ENCODE measurements at regions not wholly inside any gene's neighbourhood (a gene's known extent, or its start where the extent isn't known, plus 50 kb on each side); places are given as distances from the start of the nearest gene placed in this dataset.
"Not testable (repeated sequence)": the region's sequence is repeated elsewhere in the genome, so short reads cannot be mapped to it uniquely, and the experiment has no call there.

GRCh38 chr13:88824218-88824617 lies 1153.0 kb downstream of the SLITRK5 start:
- 76 to 78% (median 78%) methylated on average over 4 of the region's 4 CpGs for WGBS, 3 donors
- Histone ChIP-seq H3K36me3 (no peaks in the 10 kb centered on the region), H3K9me3 (no peaks in the 10 kb centered on the region), H3K4me3 (no peak overlapping the region), H3K27me3 (no peaks in the 10 kb centered on the region), H3K4me1 (ENCODE audit: insufficient read depth) (no peaks in the 10 kb centered on the region), H3K27ac (no peak overlapping the region)
- intact Hi-C loops (cut with DNase I): no loop called here
- DNase-seq: no peak
- TF ChIP-seq EP300 (IDR thresholded peaks at IDR 0.05) (no peak), POLR2A (IDR thresholded peaks at IDR 0.05) (no peak), CTCF (IDR thresholded peaks at IDR 0.05) (no peak)

GRCh38 chr13:88840085-88840484 lies 1168.9 kb downstream of the SLITRK5 start:
- Histone ChIP-seq H3K4me1 (ENCODE audit: insufficient read depth) (no peaks in the 10 kb centered on the region), H3K4me3 (no peak overlapping the region), H3K9me3 (no peaks in the 10 kb centered on the region), H3K36me3 (no peaks in the 10 kb centered on the region), H3K27ac (no peak overlapping the region), H3K27me3 (no peaks in the 10 kb centered on the region)
- 88 to 91% (median 88%) methylated on average over 3 of the region's 3 CpGs for WGBS, 3 donors
- intact Hi-C loops (cut with DNase I): no loop called here
- DNase-seq: no peak
- no peak for TF ChIP-seq CTCF (IDR thresholded peaks at IDR 0.05)
- TF ChIP-seq EP300 (IDR thresholded peaks at IDR 0.05): no peak
- no peak for TF ChIP-seq POLR2A (IDR thresholded peaks at IDR 0.05)

GRCh38 chr13:88852293-88852692 lies 1181.1 kb downstream of the SLITRK5 start:
- H3K4me1 ChIP-seq (ENCODE audit: insufficient read depth); H3K4me3 ChIP-seq; H3K27me3 ChIP-seq; intact Hi-C loops (cut with DNase I); H3K9me3 ChIP-seq; H3K36me3 ChIP-seq; H3K27ac ChIP-seq: not testable (repeated sequence)
- DNase-seq: peak in 1 of 5 donors; percentile 4
- 86 to 93% (median 86%) methylated on average over 6 of the region's 6 CpGs for WGBS, 3 donors

GRCh38 chr13:88857256-88857655 lies 1186.1 kb downstream of the SLITRK5 start:
- Histone ChIP-seq H3K36me3 (no peaks in the 10 kb centered on the region), H3K4me3 (no peak overlapping the region), H3K27ac (no peak overlapping the region), H3K9me3 (no peaks in the 10 kb centered on the region), H3K27me3 (no peaks in the 10 kb centered on the region), H3K4me1 (ENCODE audit: insufficient read depth) (no peaks in the 10 kb centered on the region)
- DNase-seq: no peak
- WGBS, 3 donors: 93 to 98% (median 93%) methylated on average over 1 of the region's 1 CpG
- intact Hi-C loops (cut with DNase I): no loop called here
- no peak for TF ChIP-seq EP300 (IDR thresholded peaks at IDR 0.05)
- no peak for TF ChIP-seq POLR2A (IDR thresholded peaks at IDR 0.05)

GRCh38 chr13:88862095-88862620 lies 1191.0 kb downstream of the SLITRK5 start:
- DNase-seq: no peak
- WGBS, 3 donors: 69 to 76% (median 69%) methylated on average over 2 of the region's 2 CpGs
- H3K36me3 ChIP-seq: no peaks in the 10 kb centered on the region
- no peak overlapping the region for H3K27ac ChIP-seq
- no peak overlapping the region for H3K4me3 ChIP-seq
- H3K9me3 ChIP-seq: no peaks in the 10 kb centered on the region
- TF ChIP-seq EP300 (IDR thresholded peaks at IDR 0.05): no peak
- no peak for TF ChIP-seq POLR2A (IDR thresholded peaks at IDR 0.05)
- TF ChIP-seq CTCF (IDR thresholded peaks at IDR 0.05): no peak
- intact Hi-C loops (cut with DNase I): no loop called here
- H3K4me1 ChIP-seq (ENCODE audit: insufficient read depth): no peaks in the 10 kb centered on the region
- H3K27me3 ChIP-seq: no peaks in the 10 kb centered on the region

Measured in ovary (tissue), 7 donors.